Choroid plexus epithelial cell (primary cell): ENCODE measurements at regions not wholly inside any gene's neighbourhood (a gene's known extent, or its start where the extent isn't known, plus 50 kb on each side); places are given as distances from the start of the nearest gene placed in this dataset.

Experiments
- DNase-seq: peaks from one replicate; pipeline ENCODE4 v3.0.0-alpha.2; 2010; ENCODE audit warnings: low read depth
- H3K4me3 ChIP-seq: 2 replicates; pipeline ENCODE4 v1.5.1; 2011; ENCODE audit warnings: low read depth, mild to moderate bottlenecking, control low read depth, low read length, moderate library complexity
- CTCF ChIP-seq: conservative IDR thresholded peaks from 2 replicates; pipeline ENCODE4 v1.5.1; 2011; ENCODE audit warnings: low read depth, mild to moderate bottlenecking, control low read depth, inconsistent platforms, low read length, moderate library complexity

- no peak for TF ChIP-seq CTCF
- H3K4me3 ChIP-seq: no peak overlapping the region
- DNase-seq: no peak
Measured at GRCh38 chrX:128931071-128931470, 592.2 kb downstream of the SMARCA1 start.

- no peak for DNase-seq
- H3K4me3 ChIP-seq: no peak overlapping the region
- TF ChIP-seq CTCF: no peak
Measured at GRCh38 chrX:128929271-128930057, 593.8 kb downstream of the SMARCA1 start.

GRCh38 chrX:128928636-128929035 is 594.7 kb downstream of the SMARCA1 start:
- TF ChIP-seq CTCF: no peak
- no peak overlapping the region for H3K4me3 ChIP-seq
- DNase-seq: no peak

GRCh38 chrX:128927363-128927762 is 595.9 kb downstream of the SMARCA1 start:
- DNase-seq: no peak

GRCh38 chrX:128906753-128907152 is 616.5 kb downstream of the SMARCA1 start:
- DNase-seq: no peak
- no peak for TF ChIP-seq CTCF
- no peak overlapping the region for H3K4me3 ChIP-seq

More at GRCh38 chrX:128927363-128927762, 595.9 kb downstream of the SMARCA1 start:
- TF ChIP-seq CTCF: no peak
- no peak overlapping the region for H3K4me3 ChIP-seq

- no peak overlapping the region for H3K4me3 ChIP-seq
- no peak for DNase-seq
- no peak for TF ChIP-seq CTCF
Measured at GRCh38 chrX:128901018-128901417, 622.3 kb downstream of the SMARCA1 start.

- peak; percentile 0 for DNase-seq
- no peak overlapping the region for H3K4me3 ChIP-seq
Measured at GRCh38 chrX:128897621-128898020, 625.7 kb downstream of the SMARCA1 start.

More at GRCh38 chrX:128897621-128898020, 625.7 kb downstream of the SMARCA1 start:
- no peak for TF ChIP-seq CTCF
